Small intestine (tissue), 7 donors: ENCODE measurements at regions not wholly inside any gene's neighbourhood (a gene's known extent, or its start where the extent isn't known, plus 50 kb on each side); places are given as distances from the start of the nearest gene placed in this dataset.
"Not testable (repeated sequence)": the region's sequence is repeated elsewhere in the genome, so short reads cannot be mapped to it uniquely, and the experiment has no call there.

Source experiments
- DNase-seq, 2 donors: peaks; one replicate each; pipeline versions ENCODE4 v3.0.0 to v3.0.0-alpha.2; 2013
- FAIRE-seq: peaks from 2 replicates; lab custom pipeline; 2012; peaks lifted over from hg19 to GRCh38; lab: Jason Lieb, UNC
- H3K27ac ChIP-seq, 3 donors: one replicate each; pipeline ENCODE4 v1.5.1; 2013; ENCODE audit warnings: low read length in 2 of 3, mild to moderate bottlenecking in 2 of 3, control low read depth in 1 of 3, inconsistent platforms in 1 of 3, low read depth in 1 of 3, moderate library complexity in 1 of 3
- H3K27me3 ChIP-seq, 3 donors: one replicate each; pipeline ENCODE4 v1.6.1; 2013; ENCODE audit warnings: low read length in 3 of 3, inconsistent platforms in 1 of 3; ENCODE audit not compliant: control insufficient read depth in 3 of 3, insufficient read depth in 3 of 3
- H3K36me3 ChIP-seq, 3 donors: one replicate each; pipeline ENCODE4 v1.6.1; 2013; ENCODE audit warnings: low read length in 3 of 3, inconsistent platforms in 1 of 3, low read depth in 1 of 3, mild to moderate bottlenecking in 1 of 3, moderate library complexity in 1 of 3; ENCODE audit not compliant: control insufficient read depth in 3 of 3, insufficient read depth in 2 of 3
- H3K4me1 ChIP-seq, 3 donors: one replicate each; pipeline ENCODE4 v1.6.1; 2013; ENCODE audit warnings: low read length in 2 of 3, inconsistent platforms in 1 of 3, low read depth in 1 of 3, mild to moderate bottlenecking in 1 of 3, moderate library complexity in 1 of 3; ENCODE audit not compliant: control insufficient read depth in 3 of 3, insufficient read depth in 2 of 3
- H3K4me3 ChIP-seq, 3 donors: one replicate each; pipeline ENCODE4 v1.5.1; 2013; ENCODE audit warnings: low read length in 3 of 3, control low read depth in 1 of 3, inconsistent platforms in 1 of 3, low read depth in 1 of 3, mild to moderate bottlenecking in 1 of 3, moderate library complexity in 1 of 3
- H3K9me3 ChIP-seq, 2 donors: one replicate each; pipeline ENCODE4 v1.6.1; 2013; ENCODE audit warnings: low read depth in 1 of 2, low read length in 1 of 2; ENCODE audit not compliant: control insufficient read depth in 2 of 2, insufficient read depth in 1 of 2
- WGBS, 3 donors: extraction: QIAGEN DNeasy Blood & Tissue Kit; methylation state at CpG; one replicate each; pipeline ENCODE4 v1.1.7; 2013; 5-methylcytosine and 5-hydroxymethylcytosine counted together
- donor health status: healthy with polysubstance abuse.
- donor health status: control.
- donor health status: control.
- donor health status: Bipolar disorder and iron deficiency.
- donor health status: healthy.

DNA sequence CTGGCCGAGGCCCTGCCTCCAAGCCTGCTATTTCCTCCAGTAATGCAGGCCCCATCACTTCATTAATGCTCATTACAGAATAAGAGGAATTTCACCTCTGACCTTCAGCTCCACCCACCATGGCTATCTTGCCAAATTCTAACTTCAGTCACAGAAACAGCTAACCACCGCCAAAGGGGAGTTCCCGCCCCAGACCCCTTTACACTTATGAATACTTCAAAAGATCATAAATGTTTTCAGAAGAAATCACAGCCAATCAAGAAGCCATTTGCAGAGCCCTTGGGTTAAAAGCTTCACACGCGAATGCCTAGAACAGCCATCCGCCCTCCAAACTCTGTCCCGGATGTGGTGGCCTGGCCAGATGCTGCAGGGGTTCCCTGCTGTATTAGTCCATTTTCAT lies 73.8 kb upstream of the TWIST2 start:
- H3K9me3 ChIP-seq = no peaks in the 10 kb centered on the region
- WGBS, 3 donors = 77 to 81% (median 79%) methylated on average over 7 of the region's 7 CpGs
- DNase-seq (no peak), FAIRE-seq (no peak)
- H3K4me1 ChIP-seq = no peaks in the 10 kb centered on the region
- H3K27me3 ChIP-seq = peaks cover 0 to 6% (median 0%) of the 10 kb centered on the region in 3 donors
- no peaks in the 10 kb centered on the region for H3K36me3 ChIP-seq
- H3K4me3 ChIP-seq = no peak overlapping the region
- no peak overlapping the region for H3K27ac ChIP-seq

DNA sequence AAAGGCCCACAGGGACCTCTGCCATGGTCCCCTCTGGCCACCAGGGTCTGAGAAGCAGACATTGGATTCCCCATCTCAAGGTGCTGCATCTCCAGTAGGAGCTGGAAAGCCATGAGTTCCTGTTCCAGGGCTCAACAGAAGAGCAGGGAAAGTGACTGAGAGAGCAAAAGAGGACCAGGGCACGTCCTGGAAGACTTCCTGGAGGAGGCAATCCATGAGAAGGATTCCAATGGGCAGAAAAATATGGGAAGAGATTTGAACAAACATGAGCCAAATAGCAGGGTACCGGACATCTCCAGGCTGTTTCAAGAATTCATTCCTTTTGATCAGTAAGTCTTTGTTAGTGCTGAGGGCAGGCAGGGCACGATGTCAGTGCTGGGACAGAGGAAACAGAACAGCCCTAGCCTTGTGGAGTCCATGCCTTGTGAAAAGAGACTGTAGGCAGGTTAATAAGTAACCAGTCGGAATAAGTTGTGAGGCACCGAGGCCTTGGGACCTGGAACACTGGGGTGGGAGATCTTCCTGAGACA lies 72.8 kb upstream of the TWIST2 start:
- WGBS, 3 donors = 24 to 62% (median 31%) methylated on average over 5 of the region's 5 CpGs
- Histone ChIP-seq H3K27ac (no peak overlapping the region), H3K36me3 (no peaks in the 10 kb centered on the region), H3K9me3 (no peaks in the 10 kb centered on the region), H3K4me3 (no peak overlapping the region), H3K27me3 (peaks cover 0 to 6% (median 0%) of the 10 kb centered on the region in 3 donors), H3K4me1 (no peaks in the 10 kb centered on the region)
- DNase-seq = peak in 1 of 2 donors; percentile 25
- no peak for FAIRE-seq

DNA sequence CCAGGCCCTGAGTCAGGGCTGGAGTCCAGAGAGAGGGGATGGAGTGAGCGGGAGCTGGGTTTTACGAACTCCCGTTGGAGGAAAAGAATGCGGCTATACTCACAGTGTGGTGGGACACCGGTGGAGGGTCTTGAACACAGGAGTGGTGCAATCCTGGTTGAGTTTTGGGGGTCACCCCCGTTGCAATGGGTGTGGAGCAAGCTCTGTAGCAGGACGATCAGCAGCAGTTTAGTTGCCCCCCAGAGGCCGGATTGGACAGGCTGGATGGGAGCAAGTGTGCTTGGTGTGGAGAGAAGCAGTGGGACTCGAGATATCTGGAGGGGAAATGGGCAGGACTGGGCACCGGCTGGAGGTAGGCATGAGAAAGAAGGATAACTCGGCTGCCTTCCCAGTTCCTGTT lies 72.3 kb upstream of the TWIST2 start:
- H3K27me3 ChIP-seq = peaks cover 0 to 6% (median 0%) of the 10 kb centered on the region in 3 donors
- H3K4me1 ChIP-seq = no peaks in the 10 kb centered on the region
- no peaks in the 10 kb centered on the region for H3K9me3 ChIP-seq
- WGBS, 3 donors = 69 to 84% (median 72%) methylated on average over 11 of the region's 11 CpGs
- H3K27ac ChIP-seq = no peak overlapping the region
- DNase-seq (no peak), FAIRE-seq (no peak)
- no peak overlapping the region for H3K4me3 ChIP-seq
- H3K36me3 ChIP-seq = no peaks in the 10 kb centered on the region

DNA sequence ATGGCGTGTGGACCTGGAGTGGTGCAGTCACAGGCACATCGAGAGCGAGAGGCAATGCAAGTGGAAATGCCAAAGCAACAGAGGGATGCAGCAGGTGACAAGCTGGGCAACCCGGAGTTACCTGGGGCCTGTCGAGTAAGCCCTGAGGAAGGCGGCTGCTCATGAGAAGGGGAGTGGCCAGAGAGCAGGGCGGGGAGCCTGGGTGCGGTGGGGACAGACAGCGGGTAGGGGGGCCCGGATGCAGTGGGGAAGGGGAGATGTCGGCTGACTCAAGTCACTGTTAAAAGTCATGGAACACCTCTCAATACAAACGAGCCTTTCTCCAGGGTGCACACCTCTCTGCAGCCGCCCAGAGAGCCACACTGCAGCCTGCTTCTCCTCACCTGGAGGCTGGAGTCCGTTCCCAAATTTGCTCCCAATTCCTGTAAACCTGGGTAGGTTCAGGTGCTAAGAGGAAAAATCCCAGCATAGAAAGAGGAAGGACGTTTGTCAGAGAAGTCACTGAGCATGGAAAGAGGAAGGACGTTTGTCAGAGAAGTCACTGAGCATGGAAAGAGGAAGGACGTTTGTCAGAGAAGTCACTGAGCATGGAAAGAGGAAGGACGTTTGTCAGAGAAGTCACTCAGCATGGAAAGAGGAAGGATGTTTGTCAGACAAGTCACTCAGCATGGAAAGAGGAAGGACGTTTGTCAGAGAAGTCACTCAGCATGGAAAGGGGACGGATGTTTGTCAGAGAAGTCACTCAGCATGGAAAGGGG lies 71.7 kb upstream of the TWIST2 start:
- H3K9me3 ChIP-seq = no peaks in the 10 kb centered on the region
- H3K27me3 ChIP-seq = peaks cover 0 to 6% (median 0%) of the 10 kb centered on the region in 3 donors
- FAIRE-seq (no peak), DNase-seq (no peak)
- WGBS, 3 donors = 48 to 63% (median 57%) methylated on average over 19 to 20 of the region's 20 CpGs
- H3K4me1 ChIP-seq = no peaks in the 10 kb centered on the region
- no peak overlapping the region for H3K4me3 ChIP-seq
- no peaks in the 10 kb centered on the region for H3K36me3 ChIP-seq
- no peak overlapping the region for H3K27ac ChIP-seq

DNA sequence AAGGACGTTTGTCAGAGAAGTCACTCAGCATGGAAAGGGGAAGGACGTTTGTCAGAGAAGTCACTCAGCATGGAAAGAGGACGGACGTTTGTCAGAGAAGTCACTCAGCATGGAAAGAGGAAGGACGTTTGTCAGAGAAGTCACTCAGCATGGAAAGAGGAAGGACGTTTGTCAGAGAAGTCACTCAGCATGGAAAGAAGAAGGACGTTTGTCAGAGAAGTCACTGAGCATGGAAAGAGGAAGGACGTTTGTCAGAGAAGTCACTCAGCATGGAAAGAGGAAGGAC lies 71.2 kb upstream of the TWIST2 start:
- H3K36me3 ChIP-seq, H3K27ac ChIP-seq, DNase-seq, H3K4me1 ChIP-seq, FAIRE-seq, H3K27me3 ChIP-seq, H3K9me3 ChIP-seq, H3K4me3 ChIP-seq: not testable (repeated sequence)
- WGBS, 3 donors = 13 to 34% (median 20%) methylated on average over 8 of the region's 8 CpGs

DNA sequence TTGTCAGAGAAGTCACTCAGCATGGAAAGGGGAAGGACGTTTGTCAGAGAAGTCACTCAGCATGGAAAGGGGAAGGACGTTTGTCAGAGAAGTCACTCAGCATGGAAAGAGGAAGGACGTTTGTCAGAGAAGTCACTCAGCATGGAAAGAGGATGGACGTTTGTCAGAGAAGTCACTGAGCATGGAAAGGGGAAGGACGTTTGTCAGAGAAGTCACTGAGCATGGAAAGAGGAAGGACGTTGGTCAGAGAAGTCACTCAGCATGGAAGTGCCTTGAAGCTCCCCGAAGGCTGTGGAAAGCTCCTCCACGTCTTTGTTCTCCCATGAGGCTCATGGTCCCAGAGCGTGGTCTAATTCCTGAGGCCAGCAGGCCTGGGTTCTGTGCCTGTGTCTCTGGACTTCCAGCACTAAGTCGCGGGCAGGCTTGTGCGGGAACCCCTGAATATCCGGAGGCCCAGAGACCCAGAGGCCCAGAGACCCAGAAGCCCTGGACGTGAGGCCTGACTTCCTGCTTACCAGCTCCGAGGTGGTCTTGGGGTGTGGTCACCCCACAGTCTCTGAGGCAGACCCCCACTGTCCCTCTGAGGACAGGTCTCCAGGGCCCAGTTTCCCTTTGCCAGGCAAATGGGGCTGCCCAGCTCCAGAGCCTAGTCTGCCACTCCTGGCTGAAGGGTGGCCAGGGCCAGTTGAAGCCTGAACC lies 70.4 kb upstream of the TWIST2 start:
- FAIRE-seq (no peak), DNase-seq (no peak)
- Histone ChIP-seq H3K4me3 (no peak overlapping the region), H3K36me3 (no peaks in the 10 kb centered on the region), H3K4me1 (no peaks in the 10 kb centered on the region), H3K27ac (no peak overlapping the region), H3K9me3 (peaks cover 0 to 3% of the 10 kb centered on the region in 2 donors), H3K27me3 (no peaks in the 10 kb centered on the region)
- WGBS, 3 donors = 61 to 65% (median 62%) methylated on average over 13 to 15 of the region's 15 CpGs

DNA sequence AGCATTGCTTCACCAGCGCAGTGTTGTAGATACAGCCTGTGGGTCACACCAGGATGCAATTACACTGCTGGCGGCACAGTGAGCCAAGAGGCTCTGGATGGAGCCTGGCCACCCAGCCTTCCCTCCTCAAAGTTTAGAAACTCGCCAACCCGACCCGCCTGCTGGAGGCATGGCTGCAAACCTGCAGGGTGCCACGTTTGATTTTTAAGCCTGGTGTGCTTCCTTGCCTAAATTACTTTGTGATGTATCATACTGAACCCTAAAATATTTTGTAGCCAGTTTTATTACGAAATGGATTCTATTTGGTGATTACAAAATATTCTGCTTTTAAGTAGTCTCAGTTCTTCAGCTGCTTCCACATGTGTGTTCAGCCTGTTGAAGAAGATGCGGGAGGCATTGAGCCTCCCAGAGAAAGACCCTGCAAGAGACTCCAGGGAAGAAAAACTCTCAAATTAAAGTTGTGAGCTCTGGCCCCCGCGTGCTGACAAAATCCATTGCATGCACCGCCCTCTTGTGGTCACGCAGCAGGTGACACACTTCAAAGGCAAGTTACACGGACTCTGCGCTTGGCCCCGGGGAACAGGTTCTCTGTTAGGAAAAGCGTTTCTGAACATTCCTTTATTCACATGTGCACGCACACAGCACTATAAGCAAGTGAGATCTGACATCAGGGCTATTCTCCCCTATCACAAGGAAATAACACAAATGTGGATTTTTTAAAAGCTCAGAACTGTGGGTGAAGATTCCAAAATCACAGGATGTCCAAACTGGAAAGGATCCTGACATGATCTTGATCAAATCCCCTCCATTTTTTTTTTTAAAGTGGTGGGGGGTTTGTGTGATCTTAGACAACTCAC lies 63.0 kb upstream of the TWIST2 start:
- Histone ChIP-seq H3K36me3 (no peaks in the 10 kb centered on the region), H3K9me3 (peaks cover 0 to 3% of the 10 kb centered on the region in 2 donors), H3K4me3 (no peak overlapping the region), H3K27ac (peak overlapping the region in 1 of 3 donors; percentile 17), H3K4me1 (no peaks in the 10 kb centered on the region), H3K27me3 (no peaks in the 10 kb centered on the region)
- DNase-seq (peak; percentile 46 to 65), FAIRE-seq (no peak)
- whole genome bisulfite sequencing, 3 donors = 26 to 30% (median 28%) methylated on average over 17 of the region's 17 CpGs

DNA sequence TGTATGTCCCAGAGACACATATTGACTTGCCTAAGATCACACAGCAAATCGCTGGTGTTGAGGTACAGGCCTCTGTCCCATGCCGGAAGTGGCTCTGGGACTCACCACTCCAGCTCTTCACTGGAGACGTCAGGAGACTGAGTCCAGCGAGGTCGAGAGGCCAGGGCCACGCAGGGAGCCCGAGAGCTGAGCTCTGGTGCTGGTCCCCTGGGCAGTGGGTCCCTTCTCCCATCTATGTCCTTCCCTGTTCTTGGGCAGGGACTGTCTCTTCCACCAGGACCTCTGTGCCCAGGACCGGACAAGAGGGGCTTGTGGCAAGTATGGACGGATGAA lies 62.4 kb upstream of the TWIST2 start:
- Histone ChIP-seq H3K36me3 (no peaks in the 10 kb centered on the region), H3K9me3 (peaks cover 0 to 3% of the 10 kb centered on the region in 2 donors), H3K27ac (peak overlapping the region in 1 of 3 donors; percentile 17), H3K27me3 (no peaks in the 10 kb centered on the region), H3K4me1 (no peaks in the 10 kb centered on the region), H3K4me3 (no peak overlapping the region)
- WGBS, 3 donors = 51 to 76% (median 66%) methylated on average over 9 of the region's 9 CpGs
- DNase-seq (no peak), FAIRE-seq (no peak)
